H9 (cell line): ENCODE measurements at regions not wholly inside any gene's neighbourhood (a gene's known extent, or its start where the extent isn't known, plus 50 kb on each side); places are given as distances from the start of the nearest gene placed in this dataset.

Source experiments
- DNase-seq: peaks from one replicate; pipeline ENCODE4 v3.0.0-alpha.2; 2017
- H2AFZ ChIP-seq: one replicate; pipeline ENCODE4 v1.6.1; 2013; ENCODE audit warnings: mild to moderate bottlenecking, low read length, control low read depth, moderate library complexity
- H2AK5ac ChIP-seq: 2 replicates; pipeline ENCODE4 v1.6.1; 2013; ENCODE audit warnings: low read length, control low read depth, mixed read lengths; ENCODE audit not compliant: insufficient read length
- H2BK120ac ChIP-seq: one replicate; pipeline ENCODE4 v1.6.1; 2013; ENCODE audit warnings: low read depth, mild to moderate bottlenecking, low read length, control low read depth, inconsistent platforms; ENCODE audit not compliant: poor library complexity, severe bottlenecking
- H2BK12ac ChIP-seq: 2 replicates; pipeline ENCODE4 v1.6.1; 2013; ENCODE audit warnings: low read length, control low read depth, mixed read lengths, low read depth; ENCODE audit not compliant: insufficient read length
- H2BK15ac ChIP-seq: 2 replicates; pipeline ENCODE4 v1.6.1; 2013; ENCODE audit warnings: low read depth, low read length, control low read depth
- H2BK20ac ChIP-seq: one replicate; pipeline ENCODE4 v1.6.1; 2013; ENCODE audit warnings: low read depth, mild to moderate bottlenecking, low read length, control low read depth, inconsistent platforms; ENCODE audit not compliant: poor library complexity, severe bottlenecking
- H2BK5ac ChIP-seq: 2 replicates; pipeline ENCODE4 v1.6.1; 2013; ENCODE audit warnings: low read length, control low read depth, mixed read lengths; ENCODE audit not compliant: insufficient read length
- H3K14ac ChIP-seq: 2 replicates; pipeline ENCODE4 v1.6.1; 2013; ENCODE audit warnings: low read length, control low read depth; ENCODE audit not compliant: insufficient read depth
- H3K18ac ChIP-seq: 2 replicates; pipeline ENCODE4 v1.6.1; 2013; ENCODE audit warnings: low read depth, mild to moderate bottlenecking, mixed read lengths, low read length, control low read depth; ENCODE audit not compliant: insufficient read length
- H3K23ac ChIP-seq: 2 replicates; pipeline ENCODE4 v1.6.1; 2013; ENCODE audit warnings: low read length, control low read depth, mixed read lengths, low read depth; ENCODE audit not compliant: insufficient read length
- H3K23me2 ChIP-seq: 2 replicates; pipeline ENCODE4 v1.6.1; 2013; ENCODE audit warnings: low read depth, mild to moderate bottlenecking, mixed read lengths, low read length, control low read depth; ENCODE audit not compliant: insufficient read length, poor library complexity, severe bottlenecking
- H3K27ac ChIP-seq: 2 replicates; pipeline ENCODE4 v1.5.1; 2013; ENCODE audit warnings: low read length, control low read depth, mixed read lengths, low read depth; ENCODE audit not compliant: insufficient read length
- H3K27me3 ChIP-seq: 2 replicates; pipeline ENCODE4 v1.6.1; 2013; ENCODE audit warnings: low read length, control low read depth, inconsistent platforms; ENCODE audit not compliant: insufficient read depth
- H3K4ac ChIP-seq: 2 replicates; pipeline ENCODE4 v1.6.1; 2013; ENCODE audit warnings: low read depth, mild to moderate bottlenecking, control low read depth, inconsistent platforms, low read length, moderate library complexity
- H3K4me1 ChIP-seq: 2 replicates; pipeline ENCODE4 v1.6.1; 2013; ENCODE audit warnings: low read length, control low read depth, inconsistent platforms; ENCODE audit not compliant: insufficient read depth
- H3K4me2 ChIP-seq: 2 replicates; pipeline ENCODE4 v1.6.1; 2013; ENCODE audit warnings: low read length, control low read depth, mixed read lengths; ENCODE audit not compliant: insufficient read length, insufficient read depth
- H3K56ac ChIP-seq: 2 replicates; pipeline ENCODE4 v1.6.1; 2013; ENCODE audit warnings: low read depth, mild to moderate bottlenecking, mixed read lengths, low read length, control low read depth; ENCODE audit not compliant: insufficient read length
- H3K79me1 ChIP-seq: 2 replicates; pipeline ENCODE4 v1.6.1; 2013; ENCODE audit warnings: low read depth, mild to moderate bottlenecking, moderate library complexity, low read length, control low read depth, inconsistent platforms; ENCODE audit not compliant: insufficient read depth, poor library complexity, severe bottlenecking
- H3K79me2 ChIP-seq: 2 replicates; pipeline ENCODE4 v1.6.1; 2013; ENCODE audit warnings: low read length, control low read depth, inconsistent platforms; ENCODE audit not compliant: insufficient read depth
- H3K9ac ChIP-seq: 2 replicates; pipeline ENCODE4 v1.6.1; 2013; ENCODE audit warnings: low read length, control low read depth, mixed read lengths; ENCODE audit not compliant: insufficient read length; ENCODE audit errors: extremely low read depth
- H3K9me3 ChIP-seq: one replicate; pipeline ENCODE4 v1.6.1; 2013; ENCODE audit warnings: low read depth, low read length, inconsistent platforms; ENCODE audit not compliant: control insufficient read depth
- H3T11ph ChIP-seq: one replicate; pipeline ENCODE4 v1.6.1; 2013; ENCODE audit warnings: mild to moderate bottlenecking, low read length, control low read depth, inconsistent platforms
- H4K20me1 ChIP-seq: one replicate; pipeline ENCODE4 v1.6.1; 2013; ENCODE audit not compliant: control insufficient read depth, insufficient read length, insufficient read depth
- H4K5ac ChIP-seq: 2 replicates; pipeline ENCODE4 v1.6.1; 2013; ENCODE audit warnings: low read depth, mild to moderate bottlenecking, mixed read lengths, low read length, control low read depth; ENCODE audit not compliant: insufficient read length
- H4K8ac ChIP-seq: replicated peaks from 2 replicates; pipeline ENCODE4 v1.6.1; 2013; ENCODE audit warnings: low read length, control low read depth, mixed read lengths, low read depth; ENCODE audit not compliant: insufficient read length
- H4K91ac ChIP-seq: 2 replicates; pipeline ENCODE4 v1.6.1; 2013; ENCODE audit warnings: low read depth, mild to moderate bottlenecking, moderate library complexity, mixed read lengths, low read length, control low read depth; ENCODE audit not compliant: insufficient read length
- H3K27ac Mint-ChIP-seq, 3 experiments: 2 replicates in 2 of 3; 3 replicates in 1 of 3; pipeline ENCODE4 v1.8.0; 2020 to 2021; ENCODE audit warnings: mixed read lengths in 3 of 3, mild to moderate bottlenecking in 1 of 3, moderate library complexity in 1 of 3
- H3K27me3 Mint-ChIP-seq: 2 replicates; pipeline ENCODE4 v1.8.0; 2021; ENCODE audit warnings: low read depth, mild to moderate bottlenecking, moderate library complexity, mixed read lengths
- H3K36me3 Mint-ChIP-seq, 3 experiments: 2 replicates in 2 of 3; 3 replicates in 1 of 3; pipeline ENCODE4 v1.8.0; 2020 to 2021; ENCODE audit warnings: low read depth in 3 of 3, mixed read lengths in 3 of 3; ENCODE audit not compliant: insufficient read depth in 1 of 3
- H3K4me1 Mint-ChIP-seq, 2 experiments: 2 replicates each; pipeline ENCODE4 v1.8.0; 2020; ENCODE audit warnings: mixed read lengths in 2 of 2
- H3K4me3 Mint-ChIP-seq, 2 experiments: 2 replicates in 1 of 2; 3 replicates in 1 of 2; pipeline ENCODE4 v1.8.0; 2020 to 2021; ENCODE audit warnings: mild to moderate bottlenecking in 2 of 2, mixed read lengths in 2 of 2, moderate library complexity in 1 of 2
- H3K9me3 Mint-ChIP-seq, 2 experiments: 2 replicates in 1 of 2; 3 replicates in 1 of 2; pipeline ENCODE4 v1.8.0; 2020; ENCODE audit warnings: mild to moderate bottlenecking in 2 of 2, mixed read lengths in 2 of 2, moderate library complexity in 1 of 2
- WGBS: extraction: QIAGEN DNeasy Blood & Tissue Kit; methylation state at CpG from one replicate; pipeline ENCODE4 v1.1.7; 2013; ENCODE audit warnings: missing lambda C conversion rate, low lambda C conversion rate, mixed read lengths; ENCODE audit not compliant: insufficient read length; ENCODE audit errors: extremely low coverage; 5-methylcytosine and 5-hydroxymethylcytosine counted together
- TF ChIP-seq, protein P1 (sequence below): fragments of 200-600 bp; sonication (generic); conservative IDR thresholded peaks from 3 replicates; pipeline ENCODE4 v1.8.0; 2021; ENCODE audit warnings: antibody characterized with exemption, mild to moderate bottlenecking

DNA sequence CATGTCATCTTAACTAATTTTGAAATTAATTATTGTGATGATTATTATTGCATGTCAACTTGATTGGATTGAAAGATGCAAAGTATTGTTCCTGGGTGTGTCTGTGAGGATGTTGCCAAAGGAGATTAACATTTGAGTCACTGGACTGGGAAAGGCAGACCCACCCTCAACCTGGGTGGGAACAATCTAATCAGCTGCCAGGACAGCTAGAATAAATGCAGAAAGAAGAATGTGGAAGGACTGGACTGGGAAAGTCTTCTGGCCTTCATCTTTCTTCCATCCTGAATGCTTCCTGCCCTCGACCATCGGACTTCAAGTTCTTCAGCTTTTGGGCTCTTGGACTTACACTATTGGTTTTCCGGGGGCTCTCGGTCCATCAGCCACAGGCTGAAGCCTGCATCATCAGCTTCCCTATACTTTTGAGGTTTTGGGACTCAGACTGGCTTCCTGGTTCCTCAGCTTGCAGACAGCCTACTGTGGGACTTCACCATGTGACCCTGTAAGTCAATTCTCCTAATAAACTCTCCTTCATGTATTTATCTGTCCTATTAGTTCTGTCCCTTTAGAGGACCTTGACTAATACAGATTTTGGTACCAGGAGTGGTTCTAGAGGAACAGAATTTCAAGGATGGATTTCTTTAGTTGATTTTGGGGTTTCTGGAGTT, 959.8 kb downstream of the ANKRD7 start:
- Histone ChIP-seq H3K23ac (no peak overlapping the region), H2BK12ac (no peak overlapping the region), H2BK120ac (no peak overlapping the region), H3K18ac (no peak overlapping the region), H2BK15ac (no peak overlapping the region), H3K79me2 (no peaks in the 10 kb centered on the region), H2BK5ac (no peak overlapping the region), H2AFZ (no peak overlapping the region), H3K14ac (no peak overlapping the region), H2AK5ac (no peak overlapping the region), H3K9ac (no peak overlapping the region), H4K20me1 (no peaks in the 10 kb centered on the region), H3K4ac (no peak overlapping the region), H3K4me2 (no peak overlapping the region), H3K23me2 (no peaks in the 10 kb centered on the region), H4K5ac (no peak overlapping the region), H3T11ph (no peak overlapping the region), H3K56ac (no peak overlapping the region), H3K27ac (no peak overlapping the region), H3K9me3 (no peaks in the 10 kb centered on the region), H4K91ac (no peak overlapping the region), H3K4me1 (no peaks in the 10 kb centered on the region), H3K79me1 (no peaks in the 10 kb centered on the region), H3K27me3 (no peaks in the 10 kb centered on the region), H4K8ac (no peak overlapping the region), H2BK20ac (no peak overlapping the region)
- TF ChIP-seq, protein P1, sequence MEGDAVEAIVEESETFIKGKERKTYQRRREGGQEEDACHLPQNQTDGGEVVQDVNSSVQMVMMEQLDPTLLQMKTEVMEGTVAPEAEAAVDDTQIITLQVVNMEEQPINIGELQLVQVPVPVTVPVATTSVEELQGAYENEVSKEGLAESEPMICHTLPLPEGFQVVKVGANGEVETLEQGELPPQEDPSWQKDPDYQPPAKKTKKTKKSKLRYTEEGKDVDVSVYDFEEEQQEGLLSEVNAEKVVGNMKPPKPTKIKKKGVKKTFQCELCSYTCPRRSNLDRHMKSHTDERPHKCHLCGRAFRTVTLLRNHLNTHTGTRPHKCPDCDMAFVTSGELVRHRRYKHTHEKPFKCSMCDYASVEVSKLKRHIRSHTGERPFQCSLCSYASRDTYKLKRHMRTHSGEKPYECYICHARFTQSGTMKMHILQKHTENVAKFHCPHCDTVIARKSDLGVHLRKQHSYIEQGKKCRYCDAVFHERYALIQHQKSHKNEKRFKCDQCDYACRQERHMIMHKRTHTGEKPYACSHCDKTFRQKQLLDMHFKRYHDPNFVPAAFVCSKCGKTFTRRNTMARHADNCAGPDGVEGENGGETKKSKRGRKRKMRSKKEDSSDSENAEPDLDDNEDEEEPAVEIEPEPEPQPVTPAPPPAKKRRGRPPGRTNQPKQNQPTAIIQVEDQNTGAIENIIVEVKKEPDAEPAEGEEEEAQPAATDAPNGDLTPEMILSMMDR: no peak
- H3K4me3 Mint-ChIP-seq: no peak overlapping the region
- peaks cover 19 to 21% of the 10 kb centered on the region in 2 experiments for H3K4me1 Mint-ChIP-seq
- peaks cover 8 to 20% (median 9%) of the 10 kb centered on the region in 3 experiments for H3K36me3 Mint-ChIP-seq
- H3K27ac Mint-ChIP-seq: no peak overlapping the region
- no peaks in the 10 kb centered on the region for H3K27me3 Mint-ChIP-seq
- DNase-seq: no peak
- no CpG with 5 or more reads among the region's 4 CpGs for WGBS
- H3K9me3 Mint-ChIP-seq: peaks cover 3 to 17% of the 10 kb centered on the region in 2 experiments; a peak in 3 of 5 replicates
